22Rv1 (cell line): ENCODE measurements at regions not wholly inside any gene's neighbourhood (a gene's known extent, or its start where the extent isn't known, plus 50 kb on each side); places are given as distances from the start of the nearest gene placed in this dataset.

Source experiments
- CTCF ChIP-seq: fragments of 450-650 bp; IDR thresholded peaks from 2 replicates; pipeline ENCODE4 v1.5.1; 2017; ENCODE audit warnings: mild to moderate bottlenecking
- ZFX ChIP-seq: fragments of 450-650 bp; IDR thresholded peaks from 2 replicates; pipeline ENCODE4 v1.6.1; 2017; ENCODE audit warnings: antibody characterized with exemption, borderline replicate concordance

- TF ChIP-seq CTCF (no peak), ZFX (no peak)
Observed at GRCh38 chr2:150607390-150607811, 119.9 kb upstream of the RND3 start.
